Glutamatergic neuron (in vitro differentiated cells): ENCODE measurements at regions not wholly inside any gene's neighbourhood (a gene's known extent, or its start where the extent isn't known, plus 50 kb on each side); places are given as distances from the start of the nearest gene placed in this dataset.

Experiments
- DNase-seq: peaks from one replicate; pipeline ENCODE4 v3.0.0; 2022
- H3K27ac Mint-ChIP-seq: one replicate; pipeline ENCODE4 v1.8.0; 2020; ENCODE audit warnings: mild to moderate bottlenecking, mixed read lengths, inconsistent platforms; ENCODE audit not compliant: unreplicated experiment
- H3K27me3 Mint-ChIP-seq: one replicate; pipeline ENCODE4 v1.8.0; 2020; ENCODE audit warnings: mild to moderate bottlenecking, moderate library complexity, mixed read lengths, inconsistent platforms; ENCODE audit not compliant: unreplicated experiment
- H3K36me3 Mint-ChIP-seq: one replicate; pipeline ENCODE4 v1.8.0; 2020; ENCODE audit warnings: mild to moderate bottlenecking, mixed read lengths, inconsistent platforms; ENCODE audit not compliant: unreplicated experiment
- H3K4me1 Mint-ChIP-seq: one replicate; pipeline ENCODE4 v1.8.0; 2020; ENCODE audit warnings: mild to moderate bottlenecking, low read depth, mixed read lengths, inconsistent platforms; ENCODE audit not compliant: unreplicated experiment
- H3K4me3 Mint-ChIP-seq: one replicate; pipeline ENCODE4 v1.8.0; 2020; ENCODE audit warnings: mild to moderate bottlenecking, mixed read lengths, inconsistent platforms; ENCODE audit not compliant: unreplicated experiment
- H3K9me3 Mint-ChIP-seq: one replicate; pipeline ENCODE4 v1.8.0; 2020; ENCODE audit warnings: mild to moderate bottlenecking, moderate library complexity, mixed read lengths, inconsistent platforms; ENCODE audit not compliant: unreplicated experiment
- TF ChIP-seq, protein P1 (sequence below): fragments of 200-600 bp; sonication (generic); IDR thresholded peaks from one replicate; pipeline ENCODE4 v1.5.0; 2021; ENCODE audit not compliant: partially characterized antibody, unreplicated experiment

DNA sequence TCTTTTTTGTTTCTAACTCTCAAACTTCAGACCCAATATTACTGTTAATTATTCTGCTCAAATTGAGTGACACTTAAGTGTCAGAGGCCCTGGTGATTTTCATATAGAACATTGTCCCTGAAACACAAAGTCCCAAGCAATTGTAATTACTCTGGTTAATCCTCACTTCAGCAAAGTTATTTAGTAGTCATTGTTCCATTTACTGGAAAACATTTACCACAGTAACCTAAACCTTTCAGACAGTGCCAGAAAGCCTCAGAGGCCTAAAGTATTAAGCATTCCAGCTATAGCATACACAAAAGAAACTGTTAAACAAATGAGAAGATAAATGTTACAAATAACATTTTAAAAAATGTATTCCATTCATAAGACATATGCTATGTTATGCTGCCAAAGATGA, 237.2 kb upstream of the CDH6 start:
- Mint-ChIP-seq H3K36me3 (no peaks in the 10 kb centered on the region), H3K9me3 (peaks cover 1% of the 10 kb centered on the region), H3K27me3 (no peaks in the 10 kb centered on the region), H3K4me1 (no peaks in the 10 kb centered on the region), H3K4me3 (no peak overlapping the region), H3K27ac (no peak overlapping the region)
- TF ChIP-seq, protein P1, sequence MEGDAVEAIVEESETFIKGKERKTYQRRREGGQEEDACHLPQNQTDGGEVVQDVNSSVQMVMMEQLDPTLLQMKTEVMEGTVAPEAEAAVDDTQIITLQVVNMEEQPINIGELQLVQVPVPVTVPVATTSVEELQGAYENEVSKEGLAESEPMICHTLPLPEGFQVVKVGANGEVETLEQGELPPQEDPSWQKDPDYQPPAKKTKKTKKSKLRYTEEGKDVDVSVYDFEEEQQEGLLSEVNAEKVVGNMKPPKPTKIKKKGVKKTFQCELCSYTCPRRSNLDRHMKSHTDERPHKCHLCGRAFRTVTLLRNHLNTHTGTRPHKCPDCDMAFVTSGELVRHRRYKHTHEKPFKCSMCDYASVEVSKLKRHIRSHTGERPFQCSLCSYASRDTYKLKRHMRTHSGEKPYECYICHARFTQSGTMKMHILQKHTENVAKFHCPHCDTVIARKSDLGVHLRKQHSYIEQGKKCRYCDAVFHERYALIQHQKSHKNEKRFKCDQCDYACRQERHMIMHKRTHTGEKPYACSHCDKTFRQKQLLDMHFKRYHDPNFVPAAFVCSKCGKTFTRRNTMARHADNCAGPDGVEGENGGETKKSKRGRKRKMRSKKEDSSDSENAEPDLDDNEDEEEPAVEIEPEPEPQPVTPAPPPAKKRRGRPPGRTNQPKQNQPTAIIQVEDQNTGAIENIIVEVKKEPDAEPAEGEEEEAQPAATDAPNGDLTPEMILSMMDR: no peak
- DNase-seq: no peak

DNA sequence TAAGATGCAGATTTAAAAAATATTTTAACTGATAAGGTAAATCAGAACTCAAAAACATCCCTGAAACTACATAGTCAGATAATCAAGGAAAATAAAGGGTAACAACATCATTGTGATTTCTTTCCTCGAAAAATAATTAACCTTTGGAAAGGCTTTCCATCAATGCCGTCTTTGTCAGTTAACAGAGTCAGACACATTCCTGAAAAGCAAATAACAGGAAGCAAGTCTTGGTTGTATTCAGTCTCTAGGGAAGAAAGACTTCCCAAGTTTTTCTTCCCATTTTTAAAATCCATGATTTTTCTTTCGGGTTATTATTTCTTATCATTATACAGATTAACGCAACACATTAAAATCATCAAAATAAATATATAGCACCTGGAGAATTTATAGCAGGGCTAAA, 256.4 kb upstream of the CDH6 start:
- no peak overlapping the region for H3K4me3 Mint-ChIP-seq
- no peaks in the 10 kb centered on the region for H3K36me3 Mint-ChIP-seq
- peaks cover 15% of the 10 kb centered on the region for H3K4me1 Mint-ChIP-seq
- H3K9me3 Mint-ChIP-seq: no peaks in the 10 kb centered on the region
- H3K27ac Mint-ChIP-seq: no peak overlapping the region
- peaks cover 2% of the 10 kb centered on the region for H3K27me3 Mint-ChIP-seq
- no peak for DNase-seq
- TF ChIP-seq, protein P1: no peak

DNA sequence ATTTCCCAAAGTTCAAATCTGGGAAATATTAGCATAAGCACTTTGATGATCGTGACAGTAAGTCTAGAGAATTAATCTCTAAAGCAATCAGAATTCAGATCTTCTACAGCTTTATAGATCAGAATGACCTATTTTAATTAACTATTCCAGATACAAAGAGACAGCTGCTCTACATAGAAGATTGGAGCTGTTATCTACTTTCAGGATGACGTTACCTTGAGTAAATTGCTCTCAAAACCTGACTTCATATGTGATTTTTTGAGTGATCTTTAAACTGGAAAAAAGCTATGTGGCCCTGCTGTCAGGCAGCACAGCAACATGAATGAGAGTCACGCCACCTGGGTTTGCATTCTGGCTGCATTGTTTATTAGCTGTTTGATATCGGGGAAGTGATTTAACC, 259.9 kb upstream of the CDH6 start:
- TF ChIP-seq, protein P1: no peak
- Mint-ChIP-seq H3K9me3 (no peaks in the 10 kb centered on the region), H3K27ac (no peak overlapping the region), H3K36me3 (no peaks in the 10 kb centered on the region), H3K4me1 (peaks cover 16% of the 10 kb centered on the region), H3K4me3 (no peak overlapping the region), H3K27me3 (peaks cover 2% of the 10 kb centered on the region)
- no peak for DNase-seq

DNA sequence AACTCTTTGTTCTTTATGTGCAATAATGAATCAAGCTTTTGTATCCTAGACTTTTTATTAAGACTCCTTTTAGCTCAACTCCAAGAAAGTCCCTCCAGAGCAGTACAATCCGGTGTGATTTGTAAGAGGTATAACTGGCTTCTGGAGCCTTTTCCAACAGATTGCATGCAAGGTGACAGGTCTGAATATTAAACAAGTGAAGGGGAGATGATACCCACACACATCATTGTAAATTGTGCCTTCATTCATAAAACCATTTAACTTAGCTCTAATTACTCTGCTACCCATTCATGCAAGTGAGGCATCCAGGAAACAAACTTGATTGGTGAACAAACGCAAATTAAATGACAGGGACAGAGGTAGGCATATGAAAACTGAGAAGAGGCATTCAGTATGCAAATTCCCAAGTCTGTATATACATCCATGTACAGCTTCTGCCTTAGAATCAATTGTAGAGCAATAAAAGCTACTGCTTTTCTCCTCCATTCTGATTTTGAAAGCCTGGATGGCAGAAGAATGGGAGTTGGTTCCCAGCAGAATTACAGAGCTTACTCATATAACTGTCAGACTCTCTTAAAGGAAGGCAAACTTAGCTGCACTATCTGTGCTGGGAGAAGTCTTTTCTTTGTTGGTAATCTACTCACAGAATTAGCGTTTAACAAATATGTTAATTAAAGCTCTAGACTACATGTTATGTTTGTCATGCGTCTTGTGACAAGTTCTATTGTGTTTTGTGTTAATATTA, 261.0 kb upstream of the CDH6 start:
- Mint-ChIP-seq H3K4me1 (peaks cover 16% of the 10 kb centered on the region), H3K9me3 (no peaks in the 10 kb centered on the region), H3K27me3 (no peaks in the 10 kb centered on the region), H3K36me3 (no peaks in the 10 kb centered on the region), H3K27ac (no peak overlapping the region), H3K4me3 (no peak overlapping the region)
- TF ChIP-seq, protein P1: no peak
- DNase-seq: no peak

GRCh38 chr5:30930736-30931135, 262.8 kb upstream of the CDH6 start:
- H3K27ac Mint-ChIP-seq: no peak overlapping the region
- H3K9me3 Mint-ChIP-seq: no peaks in the 10 kb centered on the region
- no peak overlapping the region for H3K4me3 Mint-ChIP-seq
- TF ChIP-seq, protein P1: no peak
- DNase-seq: no peak
- no peaks in the 10 kb centered on the region for H3K27me3 Mint-ChIP-seq
- H3K36me3 Mint-ChIP-seq: no peaks in the 10 kb centered on the region
- H3K4me1 Mint-ChIP-seq: peaks cover 13% of the 10 kb centered on the region
